Stimulated activated CD4-positive, alpha-beta T cell treated with anti-CD3 and anti-CD28 coated beads, Interleukin-15, amount 100 ng/mL, for 48 hours (primary cell): ENCODE measurements at regions not wholly inside any gene's neighbourhood (a gene's known extent, or its start where the extent isn't known, plus 50 kb on each side); places are given as distances from the start of the nearest gene placed in this dataset.
"Not testable (repeated sequence)": the region's sequence is repeated elsewhere in the genome, so short reads cannot be mapped to it uniquely, and the experiment has no call there.

ENCODE experiments used
- DNase-seq, 2 donors: peaks; one replicate each; pipeline ENCODE4 v3.0.0-alpha.2; 2020; ENCODE audit warnings: low read depth in 2 of 2

- DNase-seq, result no peak
These were observed 540.5 kb upstream of the BOD1L1 start for GRCh38 chr4:14167876-14168510.

DNA sequence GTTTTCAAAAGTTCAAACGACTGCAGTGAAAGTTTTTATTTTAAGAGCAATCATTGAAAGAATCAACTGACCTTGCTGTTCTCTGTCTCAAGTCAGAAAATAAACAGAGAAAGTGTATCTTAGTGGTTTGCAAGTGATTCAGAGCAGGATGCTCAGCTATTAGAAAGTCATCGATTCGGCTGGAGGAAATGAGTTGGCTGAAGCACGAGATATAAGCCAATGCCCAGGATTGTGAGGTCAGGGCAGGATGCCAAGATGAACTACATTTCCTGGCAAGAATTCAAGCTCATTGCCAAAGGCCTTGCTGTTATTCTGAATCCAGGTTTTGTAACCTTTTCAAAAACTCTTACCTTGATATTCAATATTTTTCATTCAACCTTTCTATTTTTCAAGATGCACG, 541.4 kb upstream of the BOD1L1 start:
- DNase-seq, result no peak

DNA sequence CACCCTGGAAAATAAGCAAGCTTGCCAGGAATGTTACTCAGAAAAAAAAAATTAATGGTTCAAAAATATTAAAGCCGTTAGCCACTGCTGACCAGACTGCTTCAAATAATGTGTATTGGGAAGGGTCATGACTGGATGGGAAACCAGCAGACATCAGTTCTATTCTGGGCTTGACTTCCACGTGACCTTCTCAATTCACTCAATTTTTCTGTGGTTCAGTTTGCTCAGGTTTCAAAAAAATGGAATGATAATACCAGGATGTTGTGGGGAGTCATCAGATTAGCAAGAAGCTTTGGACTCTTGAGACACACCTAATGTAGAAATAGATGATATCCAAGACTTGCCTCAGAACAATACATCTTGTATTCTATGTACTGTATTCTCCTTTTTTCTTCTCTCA, 541.9 kb upstream of the BOD1L1 start:
- no peak for DNase-seq

GRCh38 chr4:14169940-14170339, 542.4 kb upstream of the BOD1L1 start:
- not testable (repeated sequence) for DNase-seq

DNA sequence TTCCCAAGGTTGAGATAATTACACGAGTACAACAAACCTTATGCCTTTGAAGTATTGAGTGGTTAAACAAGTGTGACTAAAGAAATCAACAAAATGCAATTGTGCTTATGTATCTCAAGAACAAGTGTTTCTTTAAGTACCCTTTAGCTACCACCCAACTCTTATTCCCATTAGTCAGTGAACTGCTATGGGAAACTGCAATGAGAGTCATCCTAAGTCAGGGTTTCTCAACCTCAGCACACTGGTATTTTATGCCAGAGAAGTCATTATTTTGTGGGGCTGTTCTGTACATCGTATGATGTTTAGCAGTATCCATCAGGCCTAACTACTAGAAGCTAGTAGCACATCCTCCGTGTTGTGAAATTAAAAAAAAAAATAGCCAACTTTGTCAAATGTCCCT, 549.1 kb upstream of the BOD1L1 start:
- DNase-seq, result no peak

DNA sequence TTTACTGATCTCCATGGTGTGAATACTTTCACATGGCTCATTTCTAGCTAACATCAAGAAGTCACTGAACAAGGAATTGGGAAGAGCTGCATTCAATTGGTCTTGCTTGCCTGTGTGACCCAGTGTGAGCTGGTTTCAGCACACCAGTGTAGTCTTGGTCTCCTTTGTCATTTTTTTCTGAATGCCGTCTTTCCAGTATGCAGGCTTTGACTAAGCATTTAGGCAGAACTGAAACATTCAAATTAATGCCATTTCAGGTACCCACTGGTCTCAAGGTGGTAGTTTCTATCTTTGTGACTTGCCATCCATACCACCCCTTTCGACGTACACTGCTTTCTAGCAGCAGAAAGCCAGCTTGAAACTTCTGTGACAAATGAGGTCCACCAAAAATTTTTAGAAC, 550.5 kb upstream of the BOD1L1 start:
- no peak for DNase-seq

DNA sequence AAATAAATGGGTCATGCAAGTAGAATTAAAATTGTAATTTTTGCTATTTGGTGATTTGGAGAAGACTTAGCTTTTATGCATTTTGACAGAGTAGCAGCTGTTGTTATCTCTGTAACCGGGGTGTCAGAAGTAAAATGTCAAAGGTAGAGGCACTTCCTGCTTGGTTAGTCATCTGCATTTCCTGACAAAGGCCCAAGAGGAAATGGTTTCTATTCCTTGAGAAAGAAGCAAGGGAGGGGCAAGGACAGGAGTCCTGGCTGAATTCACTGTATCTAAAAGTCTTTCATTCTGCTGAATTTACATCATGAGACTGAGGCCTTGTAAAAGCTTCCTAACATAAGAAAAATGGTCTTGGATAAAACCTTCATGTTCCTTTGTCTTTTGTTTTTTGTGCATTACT, 550.9 kb upstream of the BOD1L1 start:
- no peak for DNase-seq

DNA sequence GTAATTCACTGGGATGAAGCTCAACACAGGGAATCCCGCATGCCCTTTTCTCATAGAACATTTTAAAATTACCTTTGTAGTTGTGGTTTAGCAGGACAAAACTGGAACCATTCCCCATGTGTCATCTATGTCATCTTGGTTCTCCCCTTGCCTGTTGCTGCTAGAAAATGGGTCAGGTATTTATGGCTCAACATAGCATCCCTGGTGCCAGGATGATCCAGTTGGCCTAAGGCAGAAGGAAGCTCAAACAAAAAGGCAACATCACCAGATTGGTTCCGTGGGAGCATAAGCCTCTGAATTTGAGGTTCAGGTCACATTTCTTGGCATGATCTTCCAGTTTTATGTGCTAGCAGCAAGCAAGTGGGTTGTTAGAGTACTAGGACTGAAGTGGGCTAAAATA, 552.6 kb upstream of the BOD1L1 start:
- DNase-seq, result no peak

DNA sequence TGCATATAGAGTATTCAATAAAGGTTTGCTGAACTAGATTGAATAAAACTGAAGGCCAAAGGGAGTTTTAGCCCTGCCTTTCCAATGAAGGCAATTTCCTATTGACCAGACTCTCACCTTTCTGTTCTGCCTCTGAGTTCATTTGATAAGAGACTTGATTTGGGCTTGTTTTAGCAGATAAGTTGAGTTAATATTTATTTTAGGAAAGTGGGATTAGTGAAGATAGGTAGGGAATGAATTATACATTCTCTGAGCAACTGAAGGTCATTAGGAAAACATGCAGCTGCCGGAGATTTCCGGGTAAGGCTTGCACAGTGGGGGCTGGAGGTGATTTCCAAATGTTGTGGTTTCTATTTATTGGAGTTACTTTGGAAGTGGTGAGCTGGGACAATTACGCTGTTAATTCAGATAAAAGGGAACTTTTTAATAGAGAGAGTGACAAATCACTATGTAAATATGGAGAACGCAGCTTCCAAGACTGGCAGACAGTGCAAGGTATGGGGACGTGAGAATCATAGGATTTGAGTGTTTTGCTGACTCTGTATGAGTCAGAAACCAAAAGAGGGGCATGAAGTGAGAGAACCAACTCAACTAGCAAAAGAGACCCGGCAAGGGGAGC, 553.6 kb upstream of the BOD1L1 start:
- no peak for DNase-seq

DNA sequence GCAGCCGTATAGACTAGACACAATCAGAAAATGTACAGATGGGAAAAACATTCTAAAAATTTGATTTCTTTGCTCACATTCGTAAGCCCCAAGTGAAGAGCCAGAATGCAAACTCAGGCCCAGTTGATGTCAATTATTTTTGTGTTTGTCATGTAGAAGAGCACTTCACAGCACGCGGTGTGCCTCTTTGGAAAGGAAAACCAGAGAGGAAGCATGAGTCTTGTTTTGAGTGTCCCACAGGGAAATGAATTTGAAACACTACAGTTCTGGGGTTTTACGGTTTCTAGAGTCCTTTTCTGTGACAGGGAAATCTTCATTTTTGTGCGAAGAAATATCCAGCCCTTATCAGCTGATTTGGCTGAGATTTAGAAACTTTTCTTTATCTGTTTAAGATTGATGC, 554.6 kb upstream of the BOD1L1 start:
- no peak for DNase-seq

- DNase-seq, result no peak
These were observed 556.7 kb upstream of the BOD1L1 start for GRCh38 chr4:14184265-14184664.

- DNase-seq, result no peak
These were observed 557.2 kb upstream of the BOD1L1 start for GRCh38 chr4:14184767-14185166.

DNA sequence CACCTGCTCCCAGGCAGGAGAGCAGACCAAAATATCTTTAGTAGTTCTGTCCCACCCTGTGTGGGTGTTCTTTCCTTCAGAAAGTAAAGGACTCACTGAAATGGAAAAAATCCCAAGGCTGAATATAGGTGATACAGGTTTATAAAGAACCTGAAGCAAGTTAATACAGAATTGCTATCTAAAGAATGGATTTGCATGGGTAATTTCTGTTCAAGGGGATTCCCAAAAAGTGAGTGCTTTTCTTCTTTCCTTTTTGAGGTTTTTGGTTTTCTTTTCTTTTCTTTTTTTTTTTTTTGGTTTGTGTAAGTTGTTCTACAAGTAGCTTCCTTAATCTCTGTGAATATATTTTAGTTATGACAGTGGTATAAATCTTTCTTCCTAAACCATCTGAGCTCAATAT, 560.7 kb upstream of the BOD1L1 start:
- DNase-seq, result no peak

DNA sequence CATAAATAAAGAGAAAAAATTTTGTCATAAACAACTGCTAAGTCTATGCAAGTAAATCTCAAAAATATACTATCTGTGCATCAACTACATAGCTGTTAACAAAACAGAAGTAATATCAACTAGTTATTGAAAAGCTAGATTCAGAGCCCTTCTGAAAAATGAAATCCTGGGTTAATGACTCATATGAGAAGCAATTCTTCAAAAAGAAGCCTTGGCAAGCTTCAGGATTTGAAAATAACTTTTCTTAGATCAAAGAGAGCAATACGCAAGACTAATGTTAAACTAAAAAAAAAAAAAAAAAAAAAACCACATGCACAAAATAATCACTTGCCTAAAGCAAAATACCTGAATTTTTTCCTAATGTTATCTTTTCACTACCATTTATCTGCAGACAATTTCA, 566.1 kb upstream of the BOD1L1 start:
- no peak for DNase-seq

DNA sequence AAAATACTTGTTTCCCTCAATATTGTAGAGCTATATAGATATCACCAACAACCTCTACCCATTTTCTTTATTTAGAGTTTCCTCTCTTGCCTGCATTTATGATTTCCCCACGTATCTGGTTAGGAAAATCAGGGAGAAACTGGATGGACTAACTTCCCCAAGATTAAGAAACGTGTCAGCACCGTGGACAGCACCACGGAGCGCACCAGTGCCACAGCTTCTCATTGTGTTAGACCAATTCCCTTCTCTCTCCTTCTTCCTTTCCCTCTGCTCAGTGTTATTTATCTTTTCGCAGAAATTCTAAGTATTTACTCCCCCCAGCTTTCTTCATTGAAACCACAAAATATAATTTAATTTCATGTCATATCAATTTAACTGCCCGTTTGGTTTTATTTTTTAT, 568.6 kb upstream of the BOD1L1 start:
- no peak for DNase-seq

GRCh38 chr4:14215116-14215770, 587.7 kb upstream of the BOD1L1 start:
- DNase-seq, result no peak

- no peak for DNase-seq
These were observed 589.9 kb upstream of the BOD1L1 start for GRCh38 chr4:14217401-14217800.

DNA sequence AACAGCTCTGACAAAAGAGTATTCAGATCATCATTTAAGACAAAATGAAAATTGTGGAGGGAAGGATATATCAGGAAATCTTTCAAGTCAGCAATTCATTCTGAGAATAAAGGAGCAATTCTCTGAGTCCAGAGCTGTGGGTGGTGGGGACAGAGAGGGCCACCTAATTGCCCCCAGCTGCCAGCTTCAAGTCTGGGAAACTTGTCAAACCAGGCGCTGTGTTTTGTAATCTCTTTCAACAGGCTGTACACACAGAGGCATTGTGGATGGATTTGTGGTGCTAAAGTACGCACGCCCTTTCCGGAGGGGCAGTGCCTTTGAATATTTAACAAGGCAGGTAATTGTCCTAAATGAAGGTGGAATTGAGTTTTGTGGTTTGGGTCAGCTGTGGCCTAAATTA, 591.1 kb upstream of the BOD1L1 start:
- DNase-seq, result no peak

- no peak for DNase-seq
These were observed 593.7 kb upstream of the BOD1L1 start for GRCh38 chr4:14221176-14221575.

GRCh38 chr4:14222377-14223029, 595.0 kb upstream of the BOD1L1 start:
- no peak for DNase-seq

DNA sequence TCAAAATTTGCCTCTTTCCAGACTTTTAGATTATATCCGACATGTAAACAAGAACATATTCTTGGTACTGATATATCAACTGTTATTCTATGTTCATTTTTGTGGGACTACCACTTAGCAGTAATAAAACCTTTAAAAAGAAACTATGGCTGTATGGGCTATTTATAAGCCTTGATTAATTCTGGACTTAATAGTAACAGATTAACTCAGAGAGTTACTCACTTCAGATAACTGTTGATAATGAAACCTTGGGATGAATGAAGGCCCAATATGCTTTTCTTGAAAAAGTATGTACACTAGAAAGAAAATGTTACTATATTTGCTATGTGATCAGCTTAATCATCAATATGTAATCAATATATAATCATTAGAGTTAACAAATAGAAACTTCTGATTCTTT, 595.9 kb upstream of the BOD1L1 start:
- DNase-seq, result no peak

GRCh38 chr4:14225688-14226207, 598.2 kb upstream of the BOD1L1 start:
- no peak for DNase-seq

DNA sequence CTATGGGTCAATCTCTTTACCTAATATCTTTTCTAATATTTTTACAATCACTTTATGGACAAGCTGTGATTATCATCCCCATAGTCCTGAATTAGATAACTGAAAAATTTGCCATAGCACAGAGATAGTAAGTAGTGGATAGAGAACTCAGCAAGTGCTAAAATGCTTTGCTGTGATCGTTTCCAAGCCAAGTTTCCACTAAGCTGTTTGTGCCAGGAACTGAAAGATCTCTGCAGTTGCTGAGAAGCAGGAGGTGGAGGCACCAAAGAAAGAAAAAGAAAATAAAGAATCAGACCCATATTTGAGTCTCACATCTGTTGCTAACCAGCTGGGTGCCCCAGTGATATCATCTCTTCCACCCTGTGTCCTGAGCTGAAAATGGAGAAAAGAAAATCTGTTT, 605.6 kb upstream of the BOD1L1 start:
- DNase-seq, result no peak
